MCF 10A (cell line): ENCODE measurements at regions not wholly inside any gene's neighbourhood (a gene's known extent, or its start where the extent isn't known, plus 50 kb on each side); places are given as distances from the start of the nearest gene placed in this dataset.

Source experiments
- BruUV-seq: library from RNA; stranded (reverse); fragments of 400-500 nt; replicated peaks from 2 replicates; lab custom pipeline; 2021; lab: Mats Ljungman, UMichigan
- CTCF ChIA-PET: fragments of 300-600 bp; sonication (Branson Sonifier 250); formaldehyde crosslinking; extraction: SDS; loops from one replicate; lab custom pipeline; 2021; ENCODE audit warnings: antibody characterized with exemption, inconsistent platforms; lab: Yijun Ruan, JAX
- POLR2A ChIA-PET: fragments of 300-600, 350-650 bp; sonication (Branson Sonifier 250); formaldehyde crosslinking; extraction: SDS; loops from one replicate; lab custom pipeline; 2020; ENCODE audit warnings: antibody characterized with exemption, inconsistent platforms; lab: Yijun Ruan, JAX
- DNase-seq: peaks from one replicate; pipeline ENCODE4 v3.0.0-alpha.2; 2018; ENCODE audit not compliant: unreplicated experiment
- H3K27ac Mint-ChIP-seq: one replicate; pipeline ENCODE4 v1.8.0; 2022; ENCODE audit warnings: mild to moderate bottlenecking, low read depth, mixed read lengths; ENCODE audit not compliant: unreplicated experiment
- H3K27me3 Mint-ChIP-seq: one replicate; pipeline ENCODE4 v1.8.0; 2022; ENCODE audit warnings: mixed read lengths; ENCODE audit not compliant: insufficient read depth, unreplicated experiment
- H3K36me3 Mint-ChIP-seq: one replicate; pipeline ENCODE4 v1.8.0; 2022; ENCODE audit warnings: mild to moderate bottlenecking, moderate library complexity, mixed read lengths; ENCODE audit not compliant: insufficient read depth, unreplicated experiment
- H3K4me1 Mint-ChIP-seq: one replicate; pipeline ENCODE4 v1.8.0; 2022; ENCODE audit warnings: mixed read lengths; ENCODE audit not compliant: insufficient read depth, unreplicated experiment
- H3K4me3 Mint-ChIP-seq: one replicate; pipeline ENCODE4 v1.8.0; 2022; ENCODE audit warnings: mild to moderate bottlenecking, moderate library complexity, mixed read lengths; ENCODE audit not compliant: unreplicated experiment
- H3K9me3 Mint-ChIP-seq: one replicate; pipeline ENCODE4 v1.8.0; 2022; ENCODE audit warnings: mixed read lengths; ENCODE audit not compliant: unreplicated experiment
- intact Hi-C: fragments of 100-400 bp; cut with micrococcal nuclease; formaldehyde crosslinking; loops from 2 replicates; pipeline ENCODE4 v1.14.1; 2022
- TF ChIP-seq, protein P1 (sequence below): fragments of 200-600 bp; IDR thresholded peaks from one replicate; pipeline ENCODE4 v1.8.0; 2022; ENCODE audit warnings: antibody characterized with exemption, mild to moderate bottlenecking; ENCODE audit not compliant: unreplicated experiment

DNA sequence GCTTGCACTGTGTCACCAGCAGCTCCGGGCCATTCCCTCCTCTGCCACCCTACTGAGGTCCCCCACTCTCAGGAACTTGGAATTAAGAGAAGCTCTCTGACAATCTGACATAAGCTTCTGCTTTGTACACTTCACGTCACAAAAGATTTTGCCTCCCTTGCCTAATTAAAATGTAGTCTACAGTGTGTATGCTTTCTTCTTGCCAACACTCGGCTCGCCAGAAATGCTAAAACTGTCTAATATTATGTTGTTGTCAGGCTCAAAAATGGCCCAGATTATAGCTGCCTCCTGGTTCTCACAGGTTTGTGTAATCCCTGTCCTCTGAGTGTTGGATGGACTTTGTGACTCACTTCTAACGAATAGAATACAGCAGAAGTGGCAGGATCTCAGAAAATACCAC is 474.7 kb downstream of the MBD2 start:
- CTCF ChIA-PET: no interaction called here
- Mint-ChIP-seq H3K9me3 (no peaks in the 10 kb centered on the region), H3K4me1 (peaks cover 9% of the 10 kb centered on the region), H3K27me3 (no peaks in the 10 kb centered on the region), H3K4me3 (no peak overlapping the region), H3K27ac (no peak overlapping the region), H3K36me3 (no peaks in the 10 kb centered on the region)
- TF ChIP-seq, protein P1, sequence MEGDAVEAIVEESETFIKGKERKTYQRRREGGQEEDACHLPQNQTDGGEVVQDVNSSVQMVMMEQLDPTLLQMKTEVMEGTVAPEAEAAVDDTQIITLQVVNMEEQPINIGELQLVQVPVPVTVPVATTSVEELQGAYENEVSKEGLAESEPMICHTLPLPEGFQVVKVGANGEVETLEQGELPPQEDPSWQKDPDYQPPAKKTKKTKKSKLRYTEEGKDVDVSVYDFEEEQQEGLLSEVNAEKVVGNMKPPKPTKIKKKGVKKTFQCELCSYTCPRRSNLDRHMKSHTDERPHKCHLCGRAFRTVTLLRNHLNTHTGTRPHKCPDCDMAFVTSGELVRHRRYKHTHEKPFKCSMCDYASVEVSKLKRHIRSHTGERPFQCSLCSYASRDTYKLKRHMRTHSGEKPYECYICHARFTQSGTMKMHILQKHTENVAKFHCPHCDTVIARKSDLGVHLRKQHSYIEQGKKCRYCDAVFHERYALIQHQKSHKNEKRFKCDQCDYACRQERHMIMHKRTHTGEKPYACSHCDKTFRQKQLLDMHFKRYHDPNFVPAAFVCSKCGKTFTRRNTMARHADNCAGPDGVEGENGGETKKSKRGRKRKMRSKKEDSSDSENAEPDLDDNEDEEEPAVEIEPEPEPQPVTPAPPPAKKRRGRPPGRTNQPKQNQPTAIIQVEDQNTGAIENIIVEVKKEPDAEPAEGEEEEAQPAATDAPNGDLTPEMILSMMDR: no peak
- POLR2A ChIA-PET: no interaction called here
- intact Hi-C loops: no loop called here
- no peak for DNase-seq
- no TSS peak for BruUV-seq

DNA sequence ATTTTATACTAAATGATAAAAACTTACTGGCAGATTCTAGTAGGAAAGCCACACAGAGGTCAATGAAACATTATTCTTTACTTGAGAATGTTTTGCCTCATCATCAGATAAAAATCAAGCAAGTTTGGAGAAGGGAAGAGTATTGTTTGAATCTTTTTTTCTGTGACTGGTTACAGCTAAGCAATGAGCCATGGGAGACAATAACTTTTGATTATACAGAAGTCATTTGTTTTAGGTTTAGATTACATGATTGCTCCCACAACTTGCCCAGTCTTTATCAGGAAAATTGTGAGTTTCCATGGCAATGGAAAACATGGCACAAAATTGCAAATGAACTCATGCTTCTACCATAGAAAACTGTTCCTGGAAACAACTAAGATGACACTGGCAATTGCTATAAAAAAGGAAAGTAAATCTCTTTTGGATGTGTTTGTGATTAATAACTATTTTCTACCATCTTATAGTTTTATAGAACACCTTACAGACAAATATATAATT is 476.8 kb downstream of the MBD2 start:
- no peak for DNase-seq
- H3K36me3 Mint-ChIP-seq: no peaks in the 10 kb centered on the region
- no peak overlapping the region for H3K27ac Mint-ChIP-seq
- H3K4me3 Mint-ChIP-seq: no peak overlapping the region
- H3K4me1 Mint-ChIP-seq: peaks cover 9% of the 10 kb centered on the region
- H3K27me3 Mint-ChIP-seq: no peaks in the 10 kb centered on the region
- intact Hi-C loops: no loop called here
- no peaks in the 10 kb centered on the region for H3K9me3 Mint-ChIP-seq
- ChIA-PET CTCF (no interaction called here), POLR2A (no interaction called here)
- TF ChIP-seq, protein P1: no peak
- BruUV-seq: no TSS peak

DNA sequence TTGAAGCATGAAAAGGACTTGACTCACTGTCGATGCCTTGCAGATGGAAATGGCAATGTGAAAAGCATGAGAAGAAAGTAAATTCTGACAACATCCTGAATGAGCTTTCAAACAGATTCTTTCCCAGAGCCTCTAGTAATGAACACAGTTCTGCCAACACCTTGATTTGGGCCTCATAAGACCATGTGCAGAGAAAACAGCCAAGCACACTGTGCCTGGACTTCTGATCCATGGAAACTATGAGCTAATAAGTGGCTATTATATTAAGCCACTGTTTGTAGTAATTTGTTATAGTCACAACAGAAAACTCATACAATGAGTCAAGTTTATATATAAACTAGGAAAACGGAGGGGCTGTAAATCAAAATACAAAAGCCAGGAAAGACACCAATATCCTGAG is 477.3 kb downstream of the MBD2 start:
- H3K27me3 Mint-ChIP-seq: no peaks in the 10 kb centered on the region

DNA sequence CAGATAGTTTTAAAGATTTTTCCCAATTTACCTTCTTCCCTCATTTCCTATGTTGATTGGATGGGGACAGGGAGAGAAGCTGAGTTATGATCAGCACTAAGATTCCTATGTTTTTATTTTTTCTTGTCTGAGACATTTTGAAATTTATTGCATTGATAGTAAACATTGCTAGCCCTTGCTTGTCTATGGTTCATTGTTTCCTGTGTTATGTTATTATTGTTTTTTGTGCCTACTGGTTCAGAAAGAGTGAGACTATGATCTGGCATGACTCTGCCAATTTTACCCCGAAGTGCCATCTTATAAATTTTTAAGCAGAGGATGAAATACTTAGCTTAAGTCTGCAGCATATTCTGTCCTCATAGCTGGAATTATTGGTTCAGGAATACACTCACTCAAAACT is 478.5 kb downstream of the MBD2 start:
- Mint-ChIP-seq H3K4me1 (peaks cover 9% of the 10 kb centered on the region), H3K27ac (no peak overlapping the region), H3K4me3 (no peak overlapping the region), H3K36me3 (no peaks in the 10 kb centered on the region), H3K27me3 (no peaks in the 10 kb centered on the region), H3K9me3 (no peaks in the 10 kb centered on the region)
- CTCF ChIA-PET: interaction anchor here (0.6 kb wide), 2 partner anchors 299 to 593 kb away, joined by 3 read pairs; no protein-coding TSS in a partner anchor
- intact Hi-C loops: no loop called here
- TF ChIP-seq, protein P1: no peak
- no TSS peak for BruUV-seq
- POLR2A ChIA-PET: no interaction called here
- no peak for DNase-seq

More for the DNA sequence above, 477.3 kb downstream of the MBD2 start:
- TF ChIP-seq, protein P1: no peak
- no TSS peak for BruUV-seq
- Mint-ChIP-seq H3K4me3 (no peak overlapping the region), H3K9me3 (no peaks in the 10 kb centered on the region), H3K4me1 (peaks cover 9% of the 10 kb centered on the region), H3K27ac (no peak overlapping the region), H3K36me3 (no peaks in the 10 kb centered on the region)
- intact Hi-C loops: no loop called here
- no peak for DNase-seq
- CTCF ChIA-PET: no interaction called here
- POLR2A ChIA-PET: no interaction called here
